GM18507 (cell line): ENCODE measurements at regions not wholly inside any gene's neighbourhood (a gene's known extent, or its start where the extent isn't known, plus 50 kb on each side); places are given as distances from the start of the nearest gene placed in this dataset.
A peak's percentile ranks its signal among the peaks of the same experiment; 100 is the strongest.

Experiments
- DNase-seq: peaks from one replicate; pipeline ENCODE4 v3.0.0; 2011; ENCODE audit warnings: low read depth; ENCODE audit not compliant: insufficient read length; ENCODE audit errors: extremely low spot score
- FAIRE-seq: peaks from 2 replicates; lab custom pipeline; 2011; peaks lifted over from hg19 to GRCh38; lab: Jason Lieb, UNC

DNA sequence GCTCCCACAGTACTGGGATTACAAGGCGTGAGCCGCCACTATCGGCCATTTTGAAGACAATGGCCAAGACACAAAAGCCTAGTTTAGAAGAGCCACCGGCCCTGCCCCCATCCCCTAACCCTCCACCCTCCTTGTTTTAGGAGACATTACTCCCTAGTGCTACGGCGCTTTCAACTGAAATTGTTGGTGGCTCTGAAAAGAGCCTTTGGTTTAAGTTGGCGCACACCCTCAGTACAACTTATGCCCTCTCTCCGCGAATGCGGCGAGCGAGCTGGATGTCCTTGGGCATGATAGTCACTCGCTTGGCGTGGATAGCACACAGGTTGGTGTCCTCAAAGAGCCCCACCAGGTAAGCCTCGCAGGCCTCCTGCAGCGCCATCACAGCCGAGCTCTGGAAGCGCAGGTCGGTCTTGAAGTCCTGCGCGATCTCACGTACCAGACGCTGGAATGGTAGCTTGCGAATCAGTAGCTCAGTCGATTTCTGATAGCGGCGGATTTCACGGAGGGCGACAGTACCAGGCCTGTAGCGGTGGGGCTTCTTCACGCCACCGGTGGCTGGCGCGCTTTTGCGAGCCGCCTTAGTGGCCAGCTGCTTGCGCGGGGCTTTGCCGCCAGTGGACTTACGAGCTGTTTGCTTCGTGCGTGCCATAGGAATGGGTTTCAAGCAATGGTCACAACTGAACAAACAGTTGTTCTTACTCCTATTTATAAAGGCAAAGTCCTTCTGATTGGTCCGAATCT is 114.9 kb upstream of the BTN3A2 start:
- FAIRE-seq, result no peak
- no peak for DNase-seq

DNA sequence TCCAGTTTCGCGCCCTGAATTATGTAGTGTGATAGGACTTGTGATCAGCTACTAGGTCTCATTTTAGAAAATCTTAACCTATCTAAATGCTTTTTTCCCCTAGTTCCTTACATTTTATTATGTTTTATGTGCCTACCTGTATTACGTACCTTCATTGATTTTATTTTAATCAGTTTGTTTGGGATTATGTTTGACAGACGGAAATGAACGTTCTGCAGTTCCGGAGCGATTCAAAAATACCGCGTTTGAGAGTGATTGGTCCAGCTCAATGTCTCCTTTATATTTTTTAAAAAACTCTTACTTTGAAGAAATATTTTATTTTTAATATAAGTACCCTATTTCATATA is 114.3 kb upstream of the BTN3A2 start:
- FAIRE-seq, result no peak
- DNase-seq, result no peak

DNA sequence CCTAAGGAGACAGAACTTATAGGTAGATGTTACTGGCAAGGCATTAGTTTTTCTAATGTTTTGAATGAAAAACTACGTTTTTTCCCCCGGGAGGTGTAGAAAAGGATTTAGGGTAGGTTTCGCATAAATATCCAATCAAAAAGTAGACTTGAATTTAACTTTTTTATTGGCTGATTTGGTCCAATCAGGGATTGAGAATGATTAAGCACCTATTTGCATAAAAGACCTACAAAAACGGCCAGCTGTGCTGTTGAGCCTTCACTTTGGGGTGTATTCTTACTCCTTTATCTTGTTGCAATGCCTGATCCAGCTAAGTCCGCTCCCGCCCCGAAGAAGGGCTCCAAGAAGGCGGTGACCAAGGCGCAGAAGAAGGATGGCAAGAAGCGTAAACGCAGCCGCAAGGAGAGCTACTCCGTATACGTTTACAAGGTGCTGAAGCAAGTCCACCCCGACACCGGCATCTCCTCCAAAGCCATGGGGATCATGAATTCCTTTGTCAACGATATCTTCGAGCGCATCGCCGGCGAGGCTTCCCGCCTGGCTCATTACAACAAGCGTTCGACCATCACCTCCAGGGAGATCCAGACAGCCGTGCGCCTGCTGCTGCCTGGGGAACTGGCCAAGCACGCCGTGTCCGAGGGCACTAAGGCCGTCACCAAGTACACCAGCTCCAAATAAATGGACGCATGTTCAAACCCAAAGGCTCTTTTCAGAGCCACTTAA is 113.5 kb upstream of the BTN3A2 start:
- FAIRE-seq (peak; percentile 93), DNase-seq (no peak)

DNA sequence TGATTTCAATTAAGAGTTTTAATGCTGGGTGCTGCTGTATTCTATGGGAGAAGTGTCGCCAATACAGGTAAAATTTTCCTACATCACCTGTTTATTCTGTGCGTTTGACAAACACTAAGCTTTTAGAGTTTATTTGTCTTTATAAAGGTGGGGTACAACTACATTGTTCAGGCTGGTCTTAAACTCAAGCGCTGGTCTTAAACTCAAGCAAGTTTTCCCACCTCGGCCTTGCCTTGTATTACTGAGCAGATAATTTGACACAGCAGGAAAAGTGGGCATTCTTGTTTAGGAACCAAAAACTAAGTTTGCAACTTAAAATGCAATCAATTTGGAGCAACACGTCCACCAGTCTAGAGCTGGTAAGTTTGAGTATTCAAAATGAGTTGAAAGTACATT is 112.9 kb upstream of the BTN3A2 start:
- no peak for FAIRE-seq
- DNase-seq, result no peak

DNA sequence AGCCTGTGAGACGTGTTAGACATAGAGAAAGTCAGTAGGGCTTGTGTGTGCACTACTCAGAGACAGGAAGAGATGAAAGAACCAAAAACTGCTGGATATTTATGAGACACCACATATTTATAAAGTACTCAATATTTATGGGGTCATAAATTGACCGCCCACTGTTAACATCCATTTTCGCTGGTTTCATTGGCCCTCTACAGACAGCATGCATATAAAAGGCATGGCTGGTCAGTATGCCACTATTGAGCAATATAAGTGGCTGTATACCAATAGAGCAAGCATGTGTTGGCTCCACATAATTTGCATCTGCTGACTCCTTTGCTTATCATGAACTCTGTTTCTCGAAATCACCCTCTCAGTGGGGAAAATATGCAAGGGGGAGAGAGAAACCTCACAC is 110.3 kb upstream of the BTN3A2 start:
- DNase-seq (no peak), FAIRE-seq (no peak)

DNA sequence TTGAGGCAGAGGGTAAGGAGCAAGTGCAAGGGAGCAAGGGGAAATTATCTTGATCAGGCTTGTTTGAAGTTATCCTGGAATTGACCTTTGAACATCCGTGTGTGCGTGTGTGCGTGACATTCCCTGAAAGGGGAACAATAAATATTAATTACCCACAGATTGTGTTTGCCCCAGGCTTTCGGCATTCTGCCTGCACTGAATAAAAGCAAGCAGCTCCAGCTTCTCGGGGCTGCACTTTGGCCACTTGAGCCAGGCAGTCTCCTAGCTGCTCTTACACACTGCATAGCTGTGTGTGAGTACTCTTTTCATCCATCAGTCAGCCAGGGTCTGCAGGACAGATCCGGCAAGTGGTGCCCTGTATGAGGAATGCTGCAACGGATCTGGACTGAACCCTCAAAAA is 107.7 kb upstream of the BTN3A2 start:
- FAIRE-seq, result no peak

DNA sequence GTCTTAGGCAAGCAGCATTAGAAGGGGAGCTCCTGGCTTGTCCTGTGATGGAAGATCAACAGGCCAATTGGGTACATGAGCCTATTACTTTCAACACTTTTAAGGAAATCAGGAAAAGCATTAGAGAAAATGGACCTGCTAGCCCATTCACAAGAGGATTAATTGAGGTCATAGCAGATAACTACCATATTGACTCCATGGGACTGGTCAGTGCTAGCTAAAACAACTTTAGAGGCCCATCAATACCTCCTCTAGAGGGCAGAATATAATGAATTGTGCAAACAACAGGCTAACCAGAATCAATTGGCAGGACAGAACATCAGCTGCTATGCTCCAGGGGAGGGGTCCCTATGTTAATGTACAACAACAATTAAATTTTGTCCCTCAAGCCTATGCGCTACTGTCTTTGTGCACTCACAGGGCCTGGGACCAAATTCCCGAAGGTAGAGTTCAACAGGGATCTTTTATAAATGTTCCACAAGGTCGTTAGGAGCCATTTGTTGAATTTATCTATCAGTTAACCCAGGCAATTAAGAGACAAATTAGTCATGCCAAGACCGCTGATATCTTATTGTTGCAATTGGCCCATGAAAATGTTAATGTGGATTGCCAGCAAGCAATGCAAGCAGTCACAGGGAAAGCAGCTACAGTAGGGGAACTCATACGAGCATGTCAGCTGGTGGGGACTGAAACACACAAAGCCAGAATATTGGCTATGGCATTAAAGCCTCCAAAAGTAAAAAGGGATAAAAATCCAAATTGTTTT is 106.6 kb upstream of the BTN3A2 start:
- FAIRE-seq, result peak; percentile 64
- DNase-seq, result no peak

More for the DNA sequence above, 107.7 kb upstream of the BTN3A2 start:
- no peak for DNase-seq

DNA sequence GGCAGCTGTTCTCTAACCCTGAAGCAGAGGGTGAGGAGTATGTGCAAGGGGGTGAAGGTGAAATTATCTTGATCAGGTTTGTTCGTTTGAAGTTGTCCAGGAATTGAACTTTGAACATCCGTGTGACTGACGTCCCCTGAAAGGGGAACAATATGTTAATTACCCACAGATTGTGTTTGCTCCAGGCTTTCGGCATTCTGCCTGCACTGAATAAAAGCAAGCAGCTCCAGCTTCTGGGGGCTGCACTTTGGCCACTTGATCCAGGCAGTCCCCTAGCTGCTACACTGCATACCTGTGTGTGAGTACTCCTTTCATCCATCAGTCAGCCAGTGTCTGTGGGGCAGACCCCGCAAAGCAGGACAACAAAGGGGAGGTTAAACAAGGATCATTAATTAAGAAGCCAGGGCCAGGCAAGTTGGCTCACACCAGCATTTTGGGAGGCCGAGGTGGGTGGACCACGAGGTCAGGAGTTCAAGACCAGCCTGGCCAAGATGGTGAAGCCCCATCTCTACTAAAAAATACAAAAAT is 104.8 kb upstream of the BTN3A2 start:
- DNase-seq (no peak), FAIRE-seq (no peak)

DNA sequence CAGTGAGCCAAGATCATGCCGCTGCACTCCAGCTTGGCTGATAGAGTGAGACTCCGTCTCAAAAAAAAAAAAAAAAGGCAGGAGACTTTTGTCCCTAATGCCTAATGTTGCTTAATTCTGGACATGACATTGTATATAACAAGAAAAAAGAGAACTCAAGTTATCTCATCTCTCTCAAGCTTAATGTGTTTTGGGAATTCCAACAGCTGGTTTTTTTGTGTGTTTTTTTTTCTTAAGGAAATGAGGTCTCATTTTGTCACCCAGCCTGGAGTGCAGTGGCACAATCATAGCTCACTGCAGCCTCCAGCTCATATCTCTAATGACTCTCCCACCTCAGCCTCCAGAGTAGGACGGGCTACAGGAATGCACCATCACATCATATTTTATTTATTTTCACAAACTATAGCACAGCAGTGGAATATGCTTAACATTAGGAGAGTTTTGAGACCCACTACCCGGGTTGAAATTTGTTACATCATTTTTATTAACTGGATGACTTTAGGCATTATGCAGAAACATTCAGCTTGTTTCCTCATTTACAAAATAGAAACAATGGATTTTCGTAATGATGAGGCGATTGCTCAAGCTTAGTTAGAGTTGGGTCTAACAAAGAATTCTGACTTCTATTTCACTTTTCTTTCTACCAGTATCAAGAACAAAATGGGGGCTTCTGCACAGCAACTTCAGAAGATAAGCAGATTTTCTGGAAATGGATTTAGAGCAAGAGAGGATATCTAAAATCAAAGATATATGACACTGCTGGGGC is 104.1 kb upstream of the BTN3A2 start:
- FAIRE-seq (no peak), DNase-seq (no peak)

DNA sequence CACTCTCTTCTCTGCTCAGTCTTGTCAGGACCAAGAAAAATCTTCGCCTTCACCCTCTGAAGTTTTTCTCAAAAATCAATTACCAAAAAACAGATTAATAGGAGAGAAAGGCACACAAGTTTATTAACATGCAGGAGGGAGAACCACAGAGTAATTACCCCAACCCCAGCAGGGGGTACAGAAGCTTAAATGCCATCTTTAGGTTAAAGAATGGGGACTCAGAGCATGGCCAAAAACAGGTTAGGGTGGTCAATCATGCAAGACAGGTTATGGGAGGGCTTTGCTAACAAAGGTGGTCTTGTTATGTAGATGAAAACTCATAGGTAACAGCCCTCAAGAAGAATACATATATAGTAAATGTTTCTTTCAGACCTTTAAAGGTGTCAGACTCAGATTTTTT is 100.5 kb upstream of the BTN3A2 start:
- FAIRE-seq, result no peak
- no peak for DNase-seq

DNA sequence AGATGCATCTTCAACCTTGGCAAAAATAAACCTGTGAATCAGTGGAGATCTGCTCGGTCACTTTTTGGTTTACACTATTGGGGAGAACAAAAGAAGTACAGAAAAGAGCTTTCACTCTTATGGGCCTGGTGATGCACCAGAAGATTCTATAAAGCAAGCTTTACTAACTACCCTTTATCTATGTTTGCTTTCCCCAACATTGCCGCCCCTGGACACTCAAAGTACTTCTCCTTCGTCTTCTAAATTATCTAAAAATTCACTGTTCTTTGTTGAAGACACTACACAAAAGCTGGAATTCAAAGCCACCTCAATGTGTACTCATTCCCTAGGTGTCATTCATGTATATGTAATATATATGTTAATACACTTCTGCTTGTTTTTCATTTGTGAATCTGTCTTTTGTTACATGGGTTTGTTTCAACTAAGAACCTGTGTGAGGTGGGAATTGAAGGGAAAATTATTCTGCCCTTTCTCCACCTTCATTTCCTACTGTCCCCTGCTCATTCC is 97.9 kb upstream of the BTN3A2 start:
- no peak for FAIRE-seq

DNA sequence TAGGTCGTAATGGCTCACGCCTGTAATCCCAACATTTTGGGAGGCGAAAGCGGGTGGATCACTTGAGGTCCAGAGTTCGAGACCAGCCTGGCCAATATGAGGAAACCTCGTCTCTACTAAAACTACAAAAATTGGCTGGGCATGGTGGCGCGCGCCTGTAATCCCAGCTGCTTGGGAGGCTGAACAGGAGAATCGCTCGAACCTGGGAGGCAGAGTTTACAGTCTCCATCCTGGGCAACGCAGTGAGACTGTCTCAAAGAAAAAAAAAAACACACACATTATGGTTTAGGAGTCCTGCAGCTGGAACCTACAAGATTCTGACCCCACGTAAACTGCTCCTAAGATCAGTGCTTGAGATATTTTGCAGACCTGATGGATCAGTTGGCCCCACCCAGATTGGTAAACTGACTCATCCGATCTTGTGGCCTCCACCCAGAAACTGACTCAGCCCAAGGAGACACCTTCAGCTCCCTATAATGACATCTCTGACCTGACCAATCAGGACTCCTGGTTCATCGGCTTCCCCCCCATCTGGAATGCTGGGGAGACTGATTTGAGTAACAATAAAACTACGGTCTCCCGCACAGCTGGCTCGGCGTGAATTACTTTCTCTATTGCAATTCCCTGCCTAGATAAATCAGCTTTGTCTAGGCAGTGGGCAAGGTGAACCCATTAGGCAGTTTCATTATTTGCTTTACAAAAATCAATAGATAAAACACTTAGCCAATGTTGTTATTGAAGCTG is 96.2 kb upstream of the BTN3A2 start:
- FAIRE-seq (no peak), DNase-seq (no peak)

More for the DNA sequence above, 97.9 kb upstream of the BTN3A2 start:
- no peak for DNase-seq

DNA sequence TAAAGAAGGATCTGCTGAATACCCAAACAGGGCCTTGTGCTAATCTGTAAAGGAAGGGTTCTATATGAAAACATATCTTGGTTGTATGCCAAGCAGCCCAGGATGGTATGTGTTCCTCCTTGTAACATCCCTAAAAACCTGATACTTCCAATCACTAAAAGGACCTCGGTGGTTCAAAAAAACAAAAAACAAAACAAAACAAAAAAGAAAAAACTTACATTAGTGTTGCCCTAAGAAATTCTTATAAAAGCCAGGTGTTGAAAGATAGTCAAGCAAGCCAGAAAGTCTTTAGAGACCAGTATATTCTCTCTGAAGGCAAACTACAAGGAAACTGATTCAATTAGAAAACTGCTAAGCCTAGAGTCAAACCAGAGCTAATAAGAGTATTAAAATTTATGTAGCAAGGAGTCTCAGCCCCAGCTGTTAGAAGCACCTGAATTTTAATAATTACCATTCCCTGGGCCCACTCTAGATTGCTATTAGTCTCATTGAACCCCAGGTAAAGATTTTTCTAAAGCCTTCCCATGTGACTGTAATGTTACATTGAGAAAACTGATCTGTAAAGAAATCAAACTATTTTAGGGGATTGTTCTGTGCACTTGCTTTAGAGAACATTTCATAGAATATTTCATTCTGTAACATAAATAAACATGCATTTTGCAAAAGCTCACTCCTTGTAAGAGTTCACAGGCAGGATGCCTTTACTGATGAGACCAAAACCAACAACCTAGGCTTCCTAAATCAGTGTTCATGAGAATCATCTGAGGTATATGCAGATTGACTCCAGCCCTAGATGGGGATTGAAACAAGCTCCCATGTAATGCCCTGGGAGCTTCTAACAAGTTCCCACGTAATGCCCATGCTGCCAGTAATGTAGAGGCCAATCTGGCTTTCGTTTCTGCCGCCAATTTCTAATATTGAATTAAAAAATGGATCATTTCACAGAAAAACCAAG is 95.2 kb upstream of the BTN3A2 start:
- no peak for FAIRE-seq
- DNase-seq, result no peak

DNA sequence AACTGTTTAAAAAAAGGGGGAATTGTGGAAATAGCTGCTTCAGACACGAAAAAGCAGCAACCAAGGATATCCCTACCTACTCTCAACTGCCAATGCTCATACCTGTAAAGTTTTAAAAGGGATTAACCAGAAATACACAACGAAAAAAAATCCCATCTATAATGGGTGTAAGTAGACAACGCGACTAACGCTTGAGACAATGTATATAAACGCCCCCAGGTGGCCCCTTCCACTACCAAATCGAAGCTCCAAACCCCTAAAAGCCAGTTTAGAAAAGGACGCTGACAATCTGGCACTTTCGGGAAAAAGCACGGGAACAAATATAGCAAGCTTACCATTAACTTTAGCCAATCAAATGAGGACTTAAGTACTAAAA is 94.5 kb upstream of the BTN3A2 start:
- DNase-seq (no peak), FAIRE-seq (no peak)

DNA sequence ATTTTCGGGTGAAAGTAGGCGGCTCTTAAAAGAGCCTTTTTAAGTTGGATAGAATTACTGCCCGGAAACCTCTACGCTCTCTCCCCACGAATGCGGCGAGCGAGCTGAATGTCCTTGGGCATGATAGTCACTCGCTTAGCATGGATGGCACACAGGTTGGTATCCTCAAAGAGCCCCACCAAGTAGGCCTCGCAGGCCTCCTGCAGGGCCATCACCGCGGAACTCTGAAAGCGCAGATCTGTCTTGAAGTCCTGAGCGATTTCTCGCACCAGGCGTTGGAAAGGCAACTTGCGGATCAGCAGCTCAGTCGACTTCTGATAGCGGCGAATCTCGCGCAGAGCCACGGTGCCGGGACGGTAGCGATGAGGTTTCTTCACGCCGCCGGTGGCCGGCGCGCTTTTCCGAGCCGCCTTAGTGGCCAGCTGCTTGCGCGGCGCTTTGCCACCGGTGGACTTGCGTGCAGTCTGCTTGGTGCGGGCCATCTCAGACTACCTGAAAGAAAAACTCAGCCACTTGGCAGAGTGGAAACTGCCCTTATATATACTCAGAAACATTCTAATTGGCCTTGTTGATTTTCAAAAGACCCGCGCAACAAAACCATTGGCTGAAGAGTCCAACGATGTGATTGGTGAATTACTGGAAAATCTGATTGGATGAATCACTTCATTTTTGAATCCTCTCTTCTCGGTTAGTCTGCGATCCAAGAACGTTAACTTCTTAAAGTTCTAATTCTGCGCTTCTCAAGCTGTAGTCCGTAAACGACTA is 93.9 kb upstream of the BTN3A2 start:
- FAIRE-seq, result peak; percentile 87

DNA sequence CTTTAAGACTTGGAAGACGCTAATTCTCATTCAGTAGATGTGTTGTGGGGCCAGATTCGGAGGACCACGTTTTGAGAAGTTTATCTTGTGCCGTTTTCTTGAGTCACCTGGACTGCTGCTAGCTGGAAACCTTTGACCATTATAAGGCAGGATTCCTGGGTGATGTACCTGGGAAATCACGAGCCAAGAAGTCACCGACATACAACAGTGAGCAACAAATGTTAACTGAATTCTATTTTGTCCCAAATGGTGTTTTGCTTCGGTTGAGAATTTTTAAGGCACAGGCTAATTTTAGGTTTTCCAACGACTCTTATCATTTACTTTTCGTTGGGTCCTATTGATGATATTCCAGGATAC is 93.4 kb upstream of the BTN3A2 start:
- FAIRE-seq (no peak), DNase-seq (no peak)

More for the DNA sequence above, 93.9 kb upstream of the BTN3A2 start:
- DNase-seq, result no peak

DNA sequence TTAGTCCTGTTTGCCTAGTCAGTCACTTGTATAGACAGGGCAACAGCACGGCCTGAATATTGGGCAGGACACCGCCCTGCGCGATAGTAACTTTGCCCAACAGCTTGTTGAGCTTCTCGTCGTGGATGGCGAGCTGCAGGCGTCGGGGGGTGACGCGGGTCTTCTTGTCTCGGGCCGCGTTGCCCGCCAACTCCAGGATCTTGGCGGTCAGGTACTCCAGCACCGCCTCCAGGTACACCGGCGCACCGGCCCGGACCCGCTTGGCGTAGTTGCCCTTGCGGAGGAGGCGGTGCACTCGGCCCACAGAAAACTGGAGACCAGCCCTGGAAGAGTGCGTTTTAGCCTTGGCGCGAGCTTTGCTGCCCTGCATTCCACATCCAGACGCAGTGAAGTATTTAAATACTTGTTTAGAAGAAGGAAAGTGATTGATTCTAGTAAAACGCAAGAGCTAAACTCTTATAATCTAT is 92.8 kb upstream of the BTN3A2 start:
- peak; percentile 44 for FAIRE-seq
- DNase-seq, result no peak
